CD1c-positive myeloid dendritic cell (primary cell): ENCODE measurements at regions not wholly inside any gene's neighbourhood (a gene's known extent, or its start where the extent isn't known, plus 50 kb on each side); places are given as distances from the start of the nearest gene placed in this dataset.
"Not testable (repeated sequence)": the region's sequence is repeated elsewhere in the genome, so short reads cannot be mapped to it uniquely, and the experiment has no call there.

Source experiments
- DNase-seq: peaks from one replicate; pipeline ENCODE4 v3.0.0-alpha.2; 2016; ENCODE audit errors: extremely low spot score

DNA sequence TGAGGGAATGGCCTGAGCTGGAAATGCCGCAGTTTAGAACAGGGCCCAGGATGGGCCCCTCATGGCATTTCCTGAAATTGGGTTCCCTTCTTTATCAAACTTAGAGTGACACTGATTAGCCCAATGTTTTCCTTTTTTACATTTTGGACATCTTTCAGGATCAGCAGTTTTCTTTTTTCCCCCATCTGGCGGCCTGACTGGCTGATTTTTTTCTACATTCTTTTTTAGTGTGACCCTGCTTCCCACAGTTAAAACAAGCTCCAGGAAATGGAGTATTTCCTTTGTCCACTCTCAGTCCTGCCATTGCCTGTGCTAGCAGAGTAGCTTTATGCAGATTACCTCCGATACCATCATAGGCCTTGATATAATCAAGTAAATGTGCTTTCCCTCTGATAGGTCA is 185.8 kb upstream of the IGF1 start:
- not testable (repeated sequence) for DNase-seq

DNA sequence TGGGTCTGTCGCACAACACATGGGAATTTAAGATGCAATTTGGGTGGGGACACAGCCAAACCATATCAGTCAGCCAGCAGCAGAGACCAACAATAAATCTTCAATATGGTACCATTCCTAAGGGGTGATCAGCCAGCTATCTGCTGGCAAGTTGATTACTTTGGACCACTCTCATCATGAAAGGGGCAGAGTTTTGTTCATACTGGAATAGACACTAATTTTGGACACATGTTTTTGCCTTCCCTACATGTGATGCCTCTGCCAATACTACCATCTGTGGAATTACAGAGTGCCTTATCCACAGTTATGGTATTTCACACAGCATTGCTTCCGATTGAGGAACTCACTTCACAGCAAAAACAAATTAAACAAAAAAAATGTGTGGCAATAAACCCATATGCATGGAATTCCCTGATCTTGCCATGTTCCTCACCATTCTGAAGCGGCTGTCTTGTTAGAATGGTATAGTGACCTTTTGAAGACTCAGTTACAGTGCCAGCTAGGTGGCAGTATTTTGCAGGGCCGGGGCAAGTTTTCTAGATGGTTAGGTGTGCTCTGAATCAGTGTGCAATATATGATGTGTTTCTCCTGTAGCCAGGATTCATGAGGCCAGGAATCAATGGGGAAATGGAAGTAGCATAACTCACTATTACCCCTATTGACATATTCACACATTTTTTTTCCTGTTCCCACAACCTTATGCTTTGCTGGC is 179.0 kb upstream of the IGF1 start:
- DNase-seq, result no peak

- no peak for DNase-seq
These were observed 173.0 kb upstream of the IGF1 start for GRCh38 chr12:102653406-102653805.

DNA sequence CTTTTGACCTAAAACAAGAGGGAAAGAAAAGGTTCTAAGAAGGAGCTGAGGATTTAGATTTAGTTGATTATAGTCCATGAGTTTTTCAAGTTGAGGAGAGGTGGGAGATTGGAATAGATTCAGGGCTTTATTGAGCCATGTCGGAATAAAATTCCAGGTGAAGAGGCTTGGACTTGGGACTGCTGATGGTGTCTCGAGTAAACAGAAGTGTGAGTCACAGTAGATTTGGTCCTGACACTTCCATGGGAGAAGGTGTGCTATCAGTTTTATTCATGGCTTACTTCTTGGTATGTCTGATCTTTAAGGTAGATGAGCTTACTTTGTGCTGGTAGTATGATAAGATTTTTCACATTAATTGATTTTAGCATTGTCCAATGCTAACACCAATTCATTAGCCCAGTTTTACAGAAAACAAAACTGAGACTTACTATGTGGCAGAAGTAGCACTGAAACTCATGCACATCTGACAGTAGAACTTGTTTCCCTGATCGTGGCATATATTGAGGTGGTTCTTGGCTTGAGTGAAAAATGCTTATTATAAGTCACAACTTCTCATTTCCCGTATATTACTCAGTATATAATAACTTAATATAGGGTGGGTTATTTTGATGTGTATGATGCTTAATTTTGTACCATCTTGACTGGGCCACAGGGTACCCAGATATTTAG is 172.4 kb upstream of the IGF1 start:
- DNase-seq, result no peak

- DNase-seq, result no peak
These were observed 165.6 kb upstream of the IGF1 start for GRCh38 chr12:102645968-102646367.

DNA sequence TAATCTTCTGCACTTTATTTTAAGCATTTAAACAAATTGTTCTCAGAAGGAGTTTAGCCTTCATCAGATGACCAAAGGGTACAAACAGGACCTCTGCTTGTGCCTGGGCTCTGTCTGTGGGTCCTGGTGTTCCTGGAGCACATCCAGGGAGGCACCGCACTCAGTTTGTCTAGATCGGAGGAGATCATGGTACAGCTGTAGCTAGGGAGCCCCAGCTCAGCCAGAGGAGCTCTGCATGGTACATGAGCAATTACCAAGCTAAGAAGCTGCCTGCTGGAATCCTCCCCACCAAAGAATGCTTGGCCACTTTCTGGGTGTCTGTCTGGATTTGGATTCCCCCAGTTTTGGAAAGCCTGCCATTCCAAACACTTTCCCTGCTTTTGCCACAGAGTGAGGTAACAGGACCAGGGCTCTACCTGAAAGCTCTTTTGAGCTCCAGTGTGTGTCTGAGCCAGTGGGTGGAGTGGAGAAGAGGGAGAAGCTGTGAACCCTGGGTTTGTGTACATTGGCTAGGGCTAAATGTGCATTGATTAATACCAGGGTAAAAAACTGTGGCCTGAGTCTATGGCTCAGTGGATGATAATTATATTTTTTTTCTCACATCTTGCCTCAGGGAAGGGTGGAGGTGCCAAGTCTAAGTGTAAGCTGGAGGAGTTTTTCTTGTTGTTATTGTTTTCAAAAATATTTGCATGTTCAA is 163.7 kb upstream of the IGF1 start:
- DNase-seq, result no peak

- DNase-seq, result no peak
These were observed 161.8 kb upstream of the IGF1 start for GRCh38 chr12:102642199-102642598.

- DNase-seq, result not testable (repeated sequence)
These were observed 160.3 kb upstream of the IGF1 start for GRCh38 chr12:102640658-102641057.

DNA sequence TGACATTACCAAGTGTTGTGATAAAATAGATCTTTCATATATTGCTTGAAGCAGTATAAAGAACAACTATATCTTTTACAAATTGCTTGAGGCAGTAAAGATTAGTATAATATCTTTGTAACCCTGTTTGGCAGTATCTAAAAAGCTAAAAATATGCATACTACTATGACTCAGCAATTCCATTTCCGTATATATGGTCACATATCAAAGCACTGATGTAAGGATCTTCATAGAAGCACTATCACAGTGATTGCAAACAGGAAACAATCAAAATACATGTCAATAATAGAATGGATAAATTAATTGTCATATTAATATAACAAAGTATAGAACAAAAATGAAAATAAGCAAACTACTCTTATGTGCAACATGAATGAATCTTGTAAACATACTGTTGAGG is 158.4 kb upstream of the IGF1 start:
- no peak for DNase-seq

DNA sequence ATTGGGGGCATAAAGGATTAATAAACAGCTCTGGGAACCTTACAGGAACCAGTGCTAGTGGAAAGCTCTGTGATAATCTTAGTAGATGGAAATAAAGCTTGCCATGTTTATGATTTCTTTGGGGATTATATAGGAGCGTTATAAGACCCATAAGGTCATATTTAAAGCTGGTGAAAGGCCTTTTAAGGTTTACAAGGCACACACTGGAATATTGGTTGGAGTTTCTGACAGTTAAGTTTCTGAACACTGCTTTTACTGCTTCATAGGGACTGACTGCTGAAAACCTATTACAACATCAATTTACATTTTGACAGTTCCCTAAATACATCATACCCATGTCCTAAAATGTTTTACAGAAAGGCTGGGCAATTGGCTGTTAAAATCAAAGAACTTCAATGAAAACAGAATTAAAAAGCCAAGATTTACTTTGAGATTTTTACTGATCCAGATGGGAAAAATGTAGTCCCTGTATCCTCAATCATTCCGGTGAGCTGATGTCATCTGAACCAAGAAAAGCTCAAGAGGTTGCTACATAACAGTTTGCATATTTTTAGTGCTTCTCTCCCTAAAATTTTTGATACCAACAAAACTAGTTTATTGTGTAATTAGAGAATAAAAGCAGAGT is 153.7 kb upstream of the IGF1 start:
- no peak for DNase-seq

DNA sequence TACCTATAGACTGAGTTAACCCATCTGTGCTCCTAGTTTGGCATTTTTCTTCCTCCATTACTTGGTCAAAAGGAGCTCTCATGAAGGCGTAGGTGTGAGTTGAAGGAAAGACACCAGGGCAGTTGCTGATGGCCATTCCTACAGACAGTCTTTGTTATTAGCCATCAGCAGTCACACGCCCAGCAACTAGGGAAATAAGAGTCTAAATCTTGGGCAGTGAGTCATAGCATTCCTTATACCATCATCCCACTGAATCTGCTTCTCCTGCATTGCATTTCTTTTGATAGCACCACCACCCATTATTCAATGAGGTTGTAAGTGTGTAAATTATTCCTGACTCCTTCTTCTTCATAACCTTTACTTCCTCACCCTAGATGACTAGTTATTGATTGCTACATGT is 150.9 kb upstream of the IGF1 start:
- DNase-seq, result no peak

DNA sequence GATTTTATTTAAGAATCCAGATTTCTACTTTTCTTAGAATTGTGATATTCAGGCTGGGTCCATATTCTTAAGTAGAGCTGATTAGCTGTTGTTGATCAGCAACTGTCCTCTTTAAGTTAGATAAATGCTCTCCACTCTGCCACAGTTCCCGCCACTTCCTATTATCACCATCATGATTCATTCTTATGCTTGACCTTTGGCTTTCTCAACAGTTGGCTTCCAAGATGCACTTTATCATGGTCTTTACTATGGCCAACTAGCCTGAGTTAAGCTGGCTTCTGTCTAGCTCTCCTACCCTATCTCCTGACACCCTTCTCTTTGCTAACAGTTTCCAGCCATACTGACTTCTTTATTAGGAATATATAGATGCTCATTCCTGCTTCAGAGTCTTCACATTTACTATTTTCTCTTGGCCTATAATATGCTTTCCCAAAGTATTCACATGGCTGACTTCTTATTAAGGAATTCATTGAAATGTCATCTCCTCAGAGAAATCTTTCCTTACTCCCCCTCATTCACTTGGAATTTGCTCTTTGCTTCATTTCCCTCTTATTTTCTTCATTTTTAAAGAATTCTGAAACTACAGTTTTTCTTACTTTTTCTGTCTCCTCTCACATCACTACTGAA is 149.0 kb upstream of the IGF1 start:
- no peak for DNase-seq

- DNase-seq, result no peak
These were observed 145.5 kb upstream of the IGF1 start for GRCh38 chr12:102625819-102626218.

DNA sequence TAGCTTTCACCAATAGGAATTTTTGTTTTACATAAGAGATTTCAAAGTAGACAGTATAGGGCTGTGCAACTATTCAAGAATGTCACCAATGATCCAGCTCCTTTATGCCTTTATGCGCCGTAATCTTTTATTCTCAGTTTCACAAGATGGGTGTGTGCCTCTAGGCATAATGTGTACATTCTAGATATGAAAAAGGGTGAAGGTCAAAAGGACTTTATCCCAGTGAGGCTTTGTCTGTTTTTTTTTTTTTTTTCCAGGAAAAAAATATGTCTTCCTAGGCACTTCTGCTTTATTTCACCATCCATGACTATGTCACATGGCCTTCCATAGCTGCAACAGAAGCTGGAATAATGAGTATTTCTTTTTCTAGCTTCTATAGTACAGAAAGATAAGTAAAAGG is 142.3 kb upstream of the IGF1 start:
- DNase-seq, result no peak

DNA sequence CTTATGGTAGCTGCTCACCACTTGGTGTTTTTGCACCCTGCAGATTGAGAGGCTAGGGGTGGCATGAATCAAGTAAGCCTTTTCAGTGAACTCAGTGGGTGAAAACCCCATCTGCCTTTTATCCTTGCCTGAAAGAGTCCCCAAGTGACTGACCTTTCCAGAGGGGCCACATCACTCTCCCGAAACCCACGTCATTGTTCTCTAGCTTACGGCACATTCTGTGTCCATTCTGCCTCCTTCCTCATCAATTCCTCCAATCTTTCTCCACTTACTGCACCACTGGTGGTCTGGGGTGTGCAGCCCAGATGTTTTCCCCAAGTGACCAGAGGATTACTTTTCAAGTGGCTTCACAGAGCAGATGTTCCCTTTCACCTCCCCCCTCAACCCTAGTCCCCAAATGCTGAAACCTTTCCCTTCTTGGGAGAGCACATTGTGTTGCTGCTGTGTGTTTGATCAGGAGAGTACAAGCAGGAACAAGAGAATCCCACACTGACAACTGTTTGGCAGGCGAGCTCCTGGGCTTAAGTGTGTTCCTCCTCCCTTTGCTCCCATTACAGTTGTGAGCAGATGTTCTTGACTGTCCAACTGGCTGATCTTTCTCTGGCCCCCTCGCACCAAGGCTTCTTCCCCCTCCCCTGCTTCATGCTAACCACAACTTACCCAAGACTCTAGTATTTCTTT is 138.0 kb upstream of the IGF1 start:
- no peak for DNase-seq

DNA sequence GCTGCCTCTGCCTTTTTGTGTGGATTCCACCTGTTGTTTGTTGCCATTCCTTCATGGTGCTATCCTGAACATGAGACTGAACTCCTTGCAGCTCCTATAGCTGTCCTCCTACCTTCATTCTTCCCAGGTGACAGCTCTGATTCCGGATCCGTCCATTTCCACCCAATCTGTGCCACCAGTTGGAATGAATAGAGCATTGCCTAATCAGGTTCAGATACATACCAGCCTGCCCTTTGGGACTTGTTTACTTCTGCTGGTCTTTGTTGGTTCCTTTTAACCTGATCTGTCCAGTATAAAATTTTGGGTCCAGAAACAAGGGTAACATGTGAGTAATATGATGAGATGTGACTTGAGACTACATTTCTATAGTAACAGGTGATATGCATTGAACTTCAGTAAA is 136.3 kb upstream of the IGF1 start:
- DNase-seq, result no peak

GRCh38 chr12:102611995-102612394 is 131.6 kb upstream of the IGF1 start:
- DNase-seq, result no peak

GRCh38 chr12:102609996-102610395 is 129.6 kb upstream of the IGF1 start:
- no peak for DNase-seq

DNA sequence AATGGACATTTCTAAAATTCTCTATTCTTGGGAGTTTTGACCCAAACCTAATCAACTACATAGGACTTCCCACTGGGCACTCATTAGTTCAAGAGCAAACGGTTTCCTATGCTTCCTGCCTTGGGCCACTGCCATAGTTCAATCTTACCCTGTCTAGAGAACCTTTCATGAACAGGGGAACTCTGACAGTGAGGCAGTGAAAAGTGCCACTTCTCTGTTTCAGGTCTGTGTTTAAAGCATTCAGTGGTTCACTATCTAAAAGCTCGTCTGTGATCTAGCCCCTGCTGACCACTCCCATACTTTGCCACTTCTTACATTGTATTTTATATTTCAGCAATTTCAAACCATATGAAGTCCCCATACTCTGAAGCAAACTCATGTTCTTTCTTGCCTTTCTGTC is 122.7 kb upstream of the IGF1 start:
- no peak for DNase-seq

DNA sequence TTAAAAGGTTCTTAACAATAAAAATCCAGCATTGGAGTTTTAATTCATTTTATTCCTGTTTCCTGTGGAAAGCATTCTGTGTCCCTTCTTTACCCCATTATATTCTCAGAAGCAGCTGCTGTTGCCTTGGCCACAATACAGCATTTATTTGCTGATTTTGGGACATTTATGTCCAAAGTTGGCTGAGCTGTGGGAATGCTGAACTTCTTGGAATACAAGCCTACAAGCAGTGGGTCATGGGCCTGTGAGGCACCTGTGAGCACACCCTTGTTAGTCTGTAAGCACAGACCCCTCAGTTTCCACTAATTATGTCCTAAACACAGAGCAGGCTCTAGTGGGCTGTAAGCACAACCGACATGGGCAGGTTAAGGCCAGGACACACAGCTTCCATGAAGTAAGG is 122.2 kb upstream of the IGF1 start:
- no peak for DNase-seq

DNA sequence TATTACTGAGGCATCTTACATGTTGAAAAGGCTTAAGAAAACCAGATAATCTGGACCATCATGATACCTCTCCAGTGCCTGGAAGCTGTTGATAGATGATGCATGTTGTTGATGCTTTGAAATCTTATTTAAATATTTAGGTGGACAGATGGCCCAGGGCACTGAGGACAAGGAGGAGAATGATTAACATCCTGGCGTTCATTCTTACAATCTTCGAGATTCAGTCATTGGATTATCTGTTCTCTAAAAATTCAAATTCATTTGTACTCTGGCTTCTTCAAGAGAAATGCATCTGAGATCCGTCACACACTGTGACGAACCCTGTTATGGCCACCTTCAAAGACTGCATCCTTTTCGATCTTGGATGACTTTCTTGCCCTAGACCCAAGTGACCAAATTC is 121.3 kb upstream of the IGF1 start:
- no peak for DNase-seq

DNA sequence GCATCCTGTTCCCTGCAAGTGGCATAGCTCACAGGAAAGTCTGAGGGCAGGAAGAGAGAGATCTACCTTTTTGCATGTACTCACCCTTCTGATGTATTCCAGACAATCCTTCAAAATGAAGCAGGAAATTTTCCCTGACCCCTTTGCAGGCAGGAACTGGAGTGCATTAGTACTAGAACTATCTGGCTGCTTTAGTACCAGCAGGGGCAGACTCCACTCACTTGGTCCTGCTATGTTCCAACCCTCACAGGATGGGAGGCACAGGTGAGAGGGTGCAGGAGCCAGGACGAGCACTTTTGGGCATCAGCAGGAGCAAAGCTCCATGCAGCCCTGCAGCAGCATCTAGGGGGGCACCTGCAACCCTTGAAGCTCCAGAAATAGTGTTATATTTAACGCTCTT is 116.3 kb upstream of the IGF1 start:
- no peak for DNase-seq
